GM10248 (cell line): ENCODE measurements at regions not wholly inside any gene's neighbourhood (a gene's known extent, or its start where the extent isn't known, plus 50 kb on each side); places are given as distances from the start of the nearest gene placed in this dataset.
"Not testable (repeated sequence)": the region's sequence is repeated elsewhere in the genome, so short reads cannot be mapped to it uniquely, and the experiment has no call there.

Source experiments
- CTCF ChIA-PET: fragments of 300-600 bp; sonication (Branson Sonifier 250); formaldehyde crosslinking; extraction: SDS; loops from one replicate; lab custom pipeline; 2021; ENCODE audit warnings: antibody characterized with exemption; lab: Yijun Ruan, JAX
- POLR2A ChIA-PET: fragments of 350-650 bp; sonication (Branson Sonifier 250); formaldehyde crosslinking; extraction: SDS; loops from one replicate; lab custom pipeline; 2020; ENCODE audit warnings: antibody characterized with exemption; lab: Yijun Ruan, JAX
- DNase-seq: peaks from one replicate; pipeline ENCODE4 v3.0.0; 2012; ENCODE audit errors: extremely low spot score

DNA sequence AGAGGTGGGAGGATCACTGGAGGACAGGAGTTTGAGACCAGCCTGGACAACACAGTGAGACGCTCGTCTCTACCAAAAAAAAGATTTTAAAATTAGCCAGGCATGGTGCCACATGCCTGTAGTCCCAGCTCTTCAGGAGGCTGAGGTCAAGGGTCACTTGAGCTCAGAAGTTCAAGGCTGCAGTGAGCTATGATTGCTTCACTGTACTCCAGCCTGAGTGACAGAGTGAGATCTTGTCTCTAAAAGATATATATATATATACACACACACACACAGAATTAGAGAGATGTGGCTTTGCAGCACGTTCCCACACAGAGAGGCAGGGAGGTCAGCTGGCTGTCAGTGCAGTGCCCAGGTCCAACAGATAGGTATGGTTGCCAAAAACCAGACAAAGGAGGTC lies 363.4 kb downstream of the BCL2L11 start:
- DNase-seq, CTCF ChIA-PET, POLR2A ChIA-PET: not testable (repeated sequence)

DNA sequence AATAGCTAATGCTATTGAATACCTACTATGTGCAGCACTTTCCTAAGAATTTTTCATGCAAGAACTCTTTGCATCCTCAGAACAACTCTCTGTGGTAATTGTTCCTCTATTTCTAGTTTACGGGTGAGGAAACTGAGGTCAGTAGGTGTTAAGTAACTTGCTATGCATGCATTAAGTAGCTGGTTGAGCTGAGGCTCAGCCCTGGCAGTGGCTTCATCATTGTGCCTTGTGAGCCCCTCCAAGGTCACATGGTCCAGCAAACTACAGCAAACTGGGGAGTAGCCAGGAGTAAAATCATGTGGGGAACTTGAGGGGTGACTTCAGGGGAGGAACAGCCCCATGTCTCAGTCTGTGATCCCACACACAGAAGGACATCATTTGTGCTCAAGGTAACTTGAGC lies 365.2 kb downstream of the BCL2L11 start:
- POLR2A ChIA-PET, DNase-seq, CTCF ChIA-PET: not testable (repeated sequence)

GRCh38 chr2:111488451-111488850 lies 367.7 kb downstream of the BCL2L11 start:
- POLR2A ChIA-PET, CTCF ChIA-PET, DNase-seq: not testable (repeated sequence)

- CTCF ChIA-PET, DNase-seq, POLR2A ChIA-PET: not testable (repeated sequence)
Measured at GRCh38 chr2:111489460-111489859, 368.7 kb downstream of the BCL2L11 start.

DNA sequence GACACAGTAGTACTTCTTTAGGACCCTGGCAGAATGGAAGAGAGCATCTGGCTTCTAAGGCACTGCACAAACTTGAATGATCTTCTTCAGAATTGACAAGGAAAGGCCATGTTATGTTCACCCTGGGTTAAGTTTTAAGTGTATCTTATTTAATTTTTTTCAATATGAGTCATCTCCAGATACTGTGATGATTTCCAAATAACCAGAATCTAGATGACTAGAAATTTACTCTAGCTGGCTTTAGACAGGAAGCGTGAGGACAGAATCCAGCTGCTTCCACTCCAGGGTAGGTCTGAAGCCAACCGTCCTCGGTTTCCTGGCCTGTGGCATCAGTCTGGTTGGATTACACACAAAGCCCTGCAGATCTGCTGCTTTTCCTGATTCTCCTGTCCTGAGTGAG lies 370.5 kb downstream of the BCL2L11 start:
- CTCF ChIA-PET, POLR2A ChIA-PET, DNase-seq: not testable (repeated sequence)

- DNase-seq, CTCF ChIA-PET, POLR2A ChIA-PET: not testable (repeated sequence)
Measured at GRCh38 chr2:111491614-111492013, 370.9 kb downstream of the BCL2L11 start.

- POLR2A ChIA-PET, CTCF ChIA-PET, DNase-seq: not testable (repeated sequence)
Measured at GRCh38 chr2:111492995-111493719, 372.4 kb downstream of the BCL2L11 start.

- POLR2A ChIA-PET, CTCF ChIA-PET, DNase-seq: not testable (repeated sequence)
Measured at GRCh38 chr2:111493720-111494078, 373.0 kb downstream of the BCL2L11 start.

- DNase-seq, POLR2A ChIA-PET, CTCF ChIA-PET: not testable (repeated sequence)
Measured at GRCh38 chr2:111494288-111494980, 373.7 kb downstream of the BCL2L11 start.

DNA sequence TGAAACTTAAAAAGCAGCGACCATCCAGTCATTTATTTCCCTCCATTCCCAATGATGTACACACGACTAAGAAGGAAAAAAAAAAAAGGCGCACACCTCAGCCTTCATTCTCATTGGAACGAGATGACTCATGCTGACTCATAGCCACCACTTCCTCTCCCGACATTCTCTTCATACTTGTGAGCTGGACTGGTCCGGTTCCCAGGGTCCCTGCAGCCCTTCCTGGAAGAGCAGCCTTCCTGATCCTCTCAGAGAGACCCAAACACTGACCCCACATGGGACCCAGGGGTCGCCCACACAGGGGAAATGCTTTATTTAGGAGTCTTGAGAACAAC lies 374.2 kb downstream of the BCL2L11 start:
- CTCF ChIA-PET, DNase-seq, POLR2A ChIA-PET: not testable (repeated sequence)

DNA sequence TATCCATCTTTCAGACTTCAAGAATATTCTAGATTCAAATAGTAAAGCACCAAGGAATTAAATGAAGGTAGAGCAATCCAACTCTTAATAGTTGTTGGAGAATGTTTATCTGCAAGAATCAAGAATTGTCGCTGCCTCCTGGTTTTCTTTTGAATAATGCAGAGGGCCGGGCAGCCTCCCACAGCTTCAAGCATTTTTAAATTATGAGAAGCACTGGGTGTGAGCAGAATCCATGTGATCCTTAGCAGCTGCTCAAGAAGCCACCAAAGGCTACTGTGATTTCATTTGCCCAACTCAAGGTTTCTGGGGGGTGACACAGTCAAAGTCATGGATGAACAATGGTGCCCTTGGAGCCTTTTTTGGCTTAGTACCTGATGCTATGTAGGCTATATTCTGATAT lies 374.9 kb downstream of the BCL2L11 start:
- DNase-seq, CTCF ChIA-PET, POLR2A ChIA-PET: not testable (repeated sequence)

DNA sequence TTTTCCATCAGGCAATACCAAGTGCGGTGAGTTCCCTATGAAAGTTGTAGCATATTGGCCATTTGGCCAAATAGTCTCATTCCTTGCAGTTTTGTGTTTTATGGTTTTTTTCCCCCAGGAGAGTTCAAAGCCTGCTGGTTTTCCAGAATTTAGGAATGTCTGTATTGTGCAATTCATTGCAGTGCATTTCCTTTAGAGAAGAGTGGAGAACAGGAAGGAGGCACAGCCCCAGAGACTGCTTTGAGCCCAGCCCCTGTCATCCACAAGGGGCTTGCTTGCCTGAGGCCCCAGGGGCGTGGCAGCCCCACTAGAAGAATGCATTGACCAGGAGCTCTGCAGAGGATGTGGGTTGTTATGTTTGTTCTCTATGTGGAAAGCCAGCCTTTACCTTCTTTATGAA lies 375.5 kb downstream of the BCL2L11 start:
- POLR2A ChIA-PET, DNase-seq, CTCF ChIA-PET: not testable (repeated sequence)

- CTCF ChIA-PET, DNase-seq, POLR2A ChIA-PET: not testable (repeated sequence)
Measured at GRCh38 chr2:111496860-111497259, 376.1 kb downstream of the BCL2L11 start.

GRCh38 chr2:111497270-111497669 lies 376.6 kb downstream of the BCL2L11 start:
- POLR2A ChIA-PET, DNase-seq, CTCF ChIA-PET: not testable (repeated sequence)

- POLR2A ChIA-PET, DNase-seq, CTCF ChIA-PET: not testable (repeated sequence)
Measured at GRCh38 chr2:111500536-111501062, 379.9 kb downstream of the BCL2L11 start.

GRCh38 chr2:111503844-111504570 lies 380.0 kb downstream of the ANAPC1 start:
- DNase-seq, POLR2A ChIA-PET, CTCF ChIA-PET: not testable (repeated sequence)

DNA sequence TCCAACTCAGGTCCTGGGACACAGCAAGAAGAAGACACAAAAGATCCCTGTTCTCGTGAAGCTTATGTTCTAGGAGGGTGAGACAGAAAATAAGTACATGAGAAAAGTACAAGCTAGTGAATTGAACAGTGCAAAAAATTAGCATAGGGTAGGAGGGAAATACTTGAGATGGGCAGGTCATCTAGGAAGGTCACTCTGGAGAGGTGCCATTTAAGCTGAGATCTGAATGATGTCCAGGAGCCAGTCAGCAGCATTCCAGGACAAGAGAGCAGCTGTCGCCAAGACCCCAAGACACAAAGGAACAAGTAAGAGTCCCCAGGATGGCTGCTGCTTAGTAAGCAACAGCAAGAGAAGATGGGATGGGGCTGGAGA lies 379.4 kb downstream of the ANAPC1 start:
- POLR2A ChIA-PET, DNase-seq, CTCF ChIA-PET: not testable (repeated sequence)

DNA sequence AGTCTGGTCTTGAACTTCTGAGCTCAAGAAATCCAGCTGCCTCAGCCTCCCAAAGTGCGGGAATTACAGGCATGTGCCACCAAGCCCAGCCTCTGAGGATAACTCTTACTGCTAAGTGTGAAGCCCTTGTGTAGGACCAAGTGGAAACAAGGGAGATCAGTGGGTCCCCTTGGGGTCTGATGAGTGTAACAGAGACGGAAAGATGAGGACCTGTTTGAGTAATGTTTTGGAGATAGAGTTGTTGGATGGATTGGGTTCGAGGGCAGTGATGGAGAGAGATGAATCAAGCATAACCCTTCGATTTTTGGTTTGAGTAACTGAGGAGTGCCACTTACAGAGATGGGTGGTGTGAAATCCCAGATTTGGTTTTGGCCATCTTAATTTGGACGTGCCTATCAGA lies 378.7 kb downstream of the ANAPC1 start:
- CTCF ChIA-PET, DNase-seq, POLR2A ChIA-PET: not testable (repeated sequence)
